Skeletal muscle satellite cell (primary cell): ENCODE measurements at regions not wholly inside any gene's neighbourhood (a gene's known extent, or its start where the extent isn't known, plus 50 kb on each side); places are given as distances from the start of the nearest gene placed in this dataset.

Source experiments
- H3K27me3 ChIP-seq: 2 replicates; pipeline ENCODE4 v1.7.0; 2013; ENCODE audit warnings: low read length; ENCODE audit not compliant: control insufficient read depth, insufficient read depth
- H3K36me3 ChIP-seq: 2 replicates; pipeline ENCODE4 v1.7.0; 2013; ENCODE audit warnings: mild to moderate bottlenecking, control low read depth, low read length; ENCODE audit not compliant: insufficient read depth
- H3K4me1 ChIP-seq: 2 replicates; pipeline ENCODE4 v1.7.0; 2013; ENCODE audit warnings: low read length; ENCODE audit not compliant: control insufficient read depth, insufficient read depth
- H3K4me2 ChIP-seq: 2 replicates; pipeline ENCODE4 v1.7.0; 2013; ENCODE audit warnings: mild to moderate bottlenecking, low read length
- H3K4me3 ChIP-seq: 2 replicates; pipeline ENCODE4 v1.7.0; 2013; ENCODE audit warnings: low read length
- H3K9ac ChIP-seq: 2 replicates; pipeline ENCODE4 v1.7.0; 2013; ENCODE audit warnings: mild to moderate bottlenecking, low read depth, low read length, moderate library complexity
- H3K9me3 ChIP-seq: replicated peaks from 2 replicates; pipeline ENCODE4 v1.7.0; 2013; ENCODE audit warnings: mild to moderate bottlenecking, control low read depth, low read length

DNA sequence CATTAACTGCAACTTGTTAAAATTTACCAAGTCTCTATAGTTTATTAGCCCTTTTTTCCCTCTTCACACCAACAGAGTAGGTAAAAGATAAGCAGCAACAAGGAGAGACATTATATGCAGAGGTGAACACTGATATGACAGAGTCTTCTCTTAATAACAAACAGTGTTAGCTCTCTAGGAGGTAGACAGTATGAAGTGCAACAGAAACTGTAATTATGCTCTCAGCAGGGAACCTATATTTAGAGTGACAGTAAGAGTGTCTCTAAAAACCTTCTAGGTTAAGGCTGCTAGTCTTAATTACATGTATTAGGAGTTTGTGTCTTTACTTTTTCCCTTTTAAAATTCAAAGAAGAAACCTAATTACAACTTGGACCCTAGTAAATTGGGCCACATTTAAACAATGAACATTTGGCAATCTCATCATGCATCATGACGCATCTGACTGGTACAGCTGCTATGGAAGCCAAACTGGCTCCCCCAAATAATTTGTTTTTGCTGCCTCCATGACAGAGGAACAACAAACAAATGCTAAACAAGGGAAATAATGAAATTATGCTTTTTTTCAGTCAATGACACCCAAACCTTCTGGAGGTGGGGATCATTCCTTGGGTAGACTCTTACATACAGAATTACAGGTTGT is 69.9 kb upstream of the MMADHC start:
- Histone ChIP-seq H3K4me2 (no peak overlapping the region), H3K4me1 (peaks cover 21% of the 10 kb centered on the region), H3K4me3 (no peak overlapping the region), H3K36me3 (no peaks in the 10 kb centered on the region), H3K9ac (no peak overlapping the region), H3K27me3 (no peaks in the 10 kb centered on the region), H3K9me3 (no peaks in the 10 kb centered on the region)

DNA sequence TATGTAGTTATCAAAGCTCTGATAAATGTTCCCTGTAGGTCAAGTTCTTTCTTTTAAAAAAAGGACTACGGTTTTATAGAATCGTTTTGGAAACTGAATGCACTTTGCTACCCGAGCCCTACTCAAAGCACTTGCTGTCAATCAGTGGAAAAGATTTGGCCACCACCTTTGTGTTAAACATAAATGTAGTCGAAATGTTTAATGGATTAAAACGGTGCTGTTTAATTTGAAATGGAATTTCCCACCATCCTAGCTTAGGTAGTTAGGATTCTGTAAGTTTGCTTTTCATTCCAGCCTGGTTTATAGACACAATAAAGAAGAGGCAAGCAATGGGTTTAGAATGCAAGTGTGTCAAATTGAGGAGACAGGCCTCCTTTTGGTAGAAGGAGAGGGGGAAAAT is 69.4 kb upstream of the MMADHC start:
- no peaks in the 10 kb centered on the region for H3K36me3 ChIP-seq
- H3K4me2 ChIP-seq: no peak overlapping the region
- H3K27me3 ChIP-seq: no peaks in the 10 kb centered on the region
- no peak overlapping the region for H3K4me3 ChIP-seq
- H3K9ac ChIP-seq: no peak overlapping the region
- H3K9me3 ChIP-seq: no peaks in the 10 kb centered on the region
- H3K4me1 ChIP-seq: peaks cover 15% of the 10 kb centered on the region

DNA sequence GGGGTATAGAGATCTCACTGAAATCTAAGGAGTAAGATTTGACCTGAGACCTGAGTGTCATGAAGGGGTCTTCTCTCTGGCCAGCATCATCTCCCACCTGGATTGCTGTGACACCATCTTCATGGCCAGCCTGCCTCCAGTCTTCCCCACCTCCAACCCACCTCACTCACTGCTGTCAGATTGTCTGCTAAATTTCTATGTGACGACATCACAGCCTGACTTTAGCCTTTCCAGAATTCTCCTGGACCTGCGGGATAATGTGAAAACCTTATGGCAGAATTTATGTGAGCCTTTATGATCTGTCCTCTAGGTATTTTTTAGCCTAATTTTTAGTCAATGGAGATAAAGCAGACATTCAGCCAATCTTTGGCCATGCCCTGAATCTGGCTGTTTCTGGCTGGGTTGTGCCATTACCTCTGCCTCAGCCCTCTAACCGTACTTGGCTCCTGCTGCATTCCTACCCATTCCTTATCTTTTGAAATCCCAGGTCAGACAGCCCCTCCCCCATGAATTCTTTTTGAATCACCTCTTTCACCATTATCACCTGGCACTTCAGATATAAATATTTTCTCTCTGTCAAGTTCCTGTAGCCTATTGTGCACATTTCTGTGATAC is 66.4 kb upstream of the MMADHC start:
- Histone ChIP-seq H3K27me3 (no peaks in the 10 kb centered on the region), H3K4me1 (peaks cover 18% of the 10 kb centered on the region), H3K4me2 (no peak overlapping the region), H3K36me3 (no peaks in the 10 kb centered on the region), H3K9me3 (no peaks in the 10 kb centered on the region), H3K9ac (no peak overlapping the region), H3K4me3 (no peak overlapping the region)

DNA sequence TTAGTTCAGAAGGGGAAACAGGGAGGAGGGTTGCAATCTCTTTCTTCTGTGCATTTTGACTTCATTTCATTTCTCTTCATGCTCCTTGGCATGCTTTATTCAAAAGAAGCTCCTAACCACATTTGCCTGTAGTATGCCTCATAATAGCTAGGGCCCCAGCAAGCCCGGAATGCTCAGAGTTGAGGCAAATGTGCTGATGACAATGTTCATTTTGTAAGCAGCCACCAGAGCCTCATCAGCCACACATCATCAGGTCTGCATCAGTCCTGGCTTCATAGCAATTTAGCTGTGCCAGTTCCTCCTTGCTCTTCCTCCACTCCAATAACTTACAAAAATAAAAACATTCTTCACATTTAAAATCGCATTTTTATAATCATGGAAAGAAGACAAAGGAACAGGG is 65.4 kb upstream of the MMADHC start:
- Histone ChIP-seq H3K9ac (no peak overlapping the region), H3K36me3 (no peaks in the 10 kb centered on the region), H3K4me2 (no peak overlapping the region), H3K4me1 (peaks cover 24% of the 10 kb centered on the region), H3K4me3 (no peak overlapping the region), H3K27me3 (no peaks in the 10 kb centered on the region), H3K9me3 (no peaks in the 10 kb centered on the region)

DNA sequence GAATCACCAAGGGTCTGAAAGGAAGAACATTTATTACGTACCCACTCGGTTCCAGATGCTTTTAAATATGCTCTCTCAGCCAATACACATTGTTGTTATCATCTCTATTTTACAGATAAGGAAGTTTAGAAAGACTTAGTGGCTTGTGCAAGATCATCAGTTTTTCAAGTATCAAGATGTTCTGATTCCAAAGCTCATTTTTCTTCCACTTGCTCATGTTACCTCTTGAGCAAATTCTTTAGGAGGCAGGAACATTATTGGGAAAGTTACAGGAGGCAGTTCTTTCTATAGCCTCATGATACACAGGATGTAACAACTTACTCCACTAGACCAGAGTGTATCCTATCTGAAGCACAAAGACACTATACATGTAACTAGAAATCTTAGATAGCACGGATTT is 65.0 kb upstream of the MMADHC start:
- Histone ChIP-seq H3K4me2 (no peak overlapping the region), H3K4me3 (no peak overlapping the region), H3K36me3 (no peaks in the 10 kb centered on the region)

DNA sequence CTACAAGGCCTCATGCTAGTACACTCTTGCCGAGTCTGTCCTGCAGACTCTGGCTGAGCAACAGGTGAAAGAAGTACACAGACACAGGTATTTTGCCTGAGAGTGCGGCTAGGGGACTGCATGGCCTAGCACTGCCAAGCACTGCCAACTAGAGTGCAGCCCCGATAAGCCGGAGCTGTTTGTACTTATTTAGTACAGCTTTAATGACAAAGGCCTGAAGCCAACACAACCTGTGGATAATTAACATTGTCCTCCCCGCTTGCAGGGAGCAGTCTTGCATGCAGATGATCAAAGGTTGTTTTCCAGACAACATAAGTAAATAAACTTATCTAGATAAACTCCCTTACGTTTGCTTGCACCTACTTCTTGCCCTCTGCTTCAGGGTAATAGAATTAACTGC is 63.7 kb upstream of the MMADHC start:
- no peak overlapping the region for H3K4me3 ChIP-seq
- H3K36me3 ChIP-seq: no peaks in the 10 kb centered on the region
- H3K9me3 ChIP-seq: no peaks in the 10 kb centered on the region
- H3K9ac ChIP-seq: no peak overlapping the region
- no peak overlapping the region for H3K4me2 ChIP-seq
- H3K27me3 ChIP-seq: no peaks in the 10 kb centered on the region
- peaks cover 32% of the 10 kb centered on the region for H3K4me1 ChIP-seq

More for the DNA sequence above, 65.0 kb upstream of the MMADHC start:
- peaks cover 28% of the 10 kb centered on the region for H3K4me1 ChIP-seq
- H3K27me3 ChIP-seq: no peaks in the 10 kb centered on the region
- H3K9ac ChIP-seq: no peak overlapping the region
- H3K9me3 ChIP-seq: no peaks in the 10 kb centered on the region

DNA sequence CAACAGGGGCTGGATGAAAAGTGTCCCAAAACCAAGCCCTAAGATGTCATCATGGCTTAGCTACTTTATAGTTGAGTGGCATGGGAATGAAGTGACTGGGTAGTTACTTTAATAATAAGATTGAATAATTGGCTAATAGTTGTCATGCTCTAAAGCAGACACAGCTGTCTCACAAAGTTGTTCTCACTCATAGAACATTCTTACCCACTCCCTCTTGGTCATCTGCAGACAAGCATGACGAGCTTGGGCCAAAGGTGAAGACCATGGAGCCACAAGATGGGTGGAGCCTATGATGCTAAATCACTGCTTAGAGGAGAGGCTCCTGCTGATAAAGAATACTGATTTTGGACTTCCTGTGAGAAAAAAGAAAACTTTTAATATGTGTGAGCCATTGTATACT is 62.4 kb upstream of the MMADHC start:
- no peaks in the 10 kb centered on the region for H3K27me3 ChIP-seq
- H3K9me3 ChIP-seq: no peaks in the 10 kb centered on the region
- H3K9ac ChIP-seq: peak overlapping the region; percentile 40
- no peak overlapping the region for H3K4me2 ChIP-seq
- peaks cover 32% of the 10 kb centered on the region for H3K4me1 ChIP-seq
- H3K36me3 ChIP-seq: no peaks in the 10 kb centered on the region
- no peak overlapping the region for H3K4me3 ChIP-seq

DNA sequence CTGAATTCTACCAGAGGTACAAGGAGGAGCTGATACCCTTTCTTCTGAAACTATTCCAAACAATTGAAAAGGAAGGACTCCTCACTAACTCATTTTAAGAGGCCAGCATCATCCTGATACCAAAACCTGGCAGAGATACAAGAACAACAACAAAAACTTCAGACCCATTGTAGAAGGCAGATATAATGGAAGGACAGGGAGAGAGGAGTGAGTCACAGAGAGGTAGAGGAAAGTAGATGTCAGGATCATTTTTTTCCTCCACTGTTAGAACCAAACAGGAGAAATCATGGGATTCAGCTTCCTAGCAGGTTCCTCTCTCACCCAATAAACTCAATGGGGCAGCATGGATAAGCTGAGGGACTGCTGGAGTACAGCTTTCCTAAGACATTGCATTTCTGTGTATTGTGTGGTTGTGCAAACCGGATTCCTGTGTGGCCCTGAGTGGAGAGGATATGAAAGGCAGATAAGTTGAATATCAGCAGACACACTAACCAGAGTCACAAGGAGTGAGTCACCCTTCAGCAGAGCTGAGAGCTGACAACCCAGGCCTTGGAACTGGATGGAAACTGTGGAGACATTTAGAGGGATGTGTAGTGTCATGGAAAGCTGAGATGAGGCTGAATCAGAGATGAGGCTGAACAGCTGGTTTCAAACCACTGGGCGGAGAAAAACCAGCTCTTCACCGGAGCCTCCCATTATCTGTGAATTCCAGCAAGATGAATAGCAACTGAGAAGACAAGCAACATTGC is 60.9 kb upstream of the MMADHC start:
- Histone ChIP-seq H3K36me3 (no peaks in the 10 kb centered on the region), H3K4me3 (peak overlapping the region; percentile 40), H3K4me2 (peak overlapping the region; percentile 61), H3K9me3 (no peaks in the 10 kb centered on the region), H3K27me3 (no peaks in the 10 kb centered on the region), H3K9ac (peak overlapping the region; percentile 44), H3K4me1 (peaks cover 32% of the 10 kb centered on the region)

DNA sequence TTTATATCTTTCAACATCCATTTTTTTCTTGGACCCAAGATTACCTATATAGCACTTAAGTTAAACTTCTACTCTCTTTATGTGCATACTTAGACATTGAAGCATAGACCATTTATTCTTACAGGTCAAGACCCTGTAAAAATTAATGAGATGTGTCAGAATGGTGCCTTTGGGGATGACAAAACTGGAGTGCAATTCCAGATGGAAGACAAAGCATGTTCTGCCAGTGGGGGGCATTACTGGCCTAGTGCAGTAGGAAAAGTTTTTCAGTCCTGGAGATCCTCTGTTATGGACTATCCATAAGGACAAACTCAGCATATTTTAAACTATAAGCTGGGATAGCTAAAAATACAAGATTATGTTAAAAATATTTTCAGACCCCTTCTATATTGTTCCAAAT is 57.8 kb upstream of the MMADHC start:
- H3K4me3 ChIP-seq: no peak overlapping the region
- no peak overlapping the region for H3K4me2 ChIP-seq
- no peak overlapping the region for H3K9ac ChIP-seq
- no peaks in the 10 kb centered on the region for H3K36me3 ChIP-seq
- H3K9me3 ChIP-seq: no peaks in the 10 kb centered on the region
- H3K4me1 ChIP-seq: peaks cover 31% of the 10 kb centered on the region
- H3K27me3 ChIP-seq: no peaks in the 10 kb centered on the region
